ENCODE measurements at regions not wholly inside any gene's neighbourhood (a gene's known extent, or its start where the extent isn't known, plus 50 kb on each side); places are given as distances from the start of the nearest gene placed in this dataset.

- TF ChIP-seq RAD21 (IDR thresholded peaks at IDR 0.05; ENCODE audit: low read depth), result no peak
- no peak for TF ChIP-seq CEBPB (IDR thresholded peaks at IDR 0.05)
- no peak for TF ChIP-seq ZBTB7A (IDR thresholded peaks at IDR 0.05; ENCODE audit: low read depth)
- TF ChIP-seq NFIC (IDR thresholded peaks at IDR 0.05), result no peak
- no peak for TF ChIP-seq FOXM1 (IDR thresholded peaks at IDR 0.05; ENCODE audit: borderline replicate concordance, low read depth)
- TF ChIP-seq USF1 (IDR thresholded peaks at IDR 0.05), result no peak
- no peak for TF ChIP-seq TEAD4 (IDR thresholded peaks at IDR 0.05)
- TF ChIP-seq YY1 (IDR thresholded peaks at IDR 0.05; ENCODE audit: low read depth), result no peak
- TF ChIP-seq EGR1 (IDR thresholded peaks at IDR 0.05), result no peak
- TF ChIP-seq TCF12 (IDR thresholded peaks at IDR 0.05; ENCODE audit: low read depth), result no peak
- no peak for TF ChIP-seq CREB1 (IDR thresholded peaks at IDR 0.05; ENCODE audit: low read depth)
- no peak for TF ChIP-seq REST (IDR thresholded peaks at IDR 0.05; ENCODE audit: low read depth)
- no peak for TF ChIP-seq TAF1 (IDR thresholded peaks at IDR 0.05; ENCODE audit: low read depth)
- TF ChIP-seq EP300 (IDR thresholded peaks at IDR 0.05; ENCODE audit: borderline replicate concordance), result no peak
- TF ChIP-seq MAX (IDR thresholded peaks at IDR 0.05), result no peak
Observed at GRCh38 chr6:16042751-16043150, 86.1 kb upstream of the MYLIP start.

DNA sequence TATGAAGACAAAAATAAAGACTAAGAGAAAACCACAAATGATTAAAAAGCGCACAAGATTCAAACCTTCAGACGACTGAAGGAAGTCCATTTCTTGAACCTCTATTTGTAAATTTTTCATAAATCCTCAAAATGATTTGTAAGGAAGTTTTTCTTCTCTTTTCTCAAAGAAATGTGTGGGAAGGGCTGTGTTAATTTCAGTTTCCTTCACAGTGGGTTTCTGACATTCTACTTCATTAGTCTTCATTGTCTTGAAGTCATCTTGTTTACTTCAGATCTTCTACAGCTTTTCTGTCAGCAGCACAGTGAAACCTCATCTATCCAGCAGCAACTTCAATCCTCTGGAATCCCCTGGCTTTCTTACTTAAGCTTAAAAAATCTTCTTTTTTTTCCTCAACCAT, 87.6 kb upstream of the MYLIP start:
- TF ChIP-seq CEBPB (IDR thresholded peaks at IDR 0.05) (no peak), NFIC (IDR thresholded peaks at IDR 0.05) (no peak)

DNA sequence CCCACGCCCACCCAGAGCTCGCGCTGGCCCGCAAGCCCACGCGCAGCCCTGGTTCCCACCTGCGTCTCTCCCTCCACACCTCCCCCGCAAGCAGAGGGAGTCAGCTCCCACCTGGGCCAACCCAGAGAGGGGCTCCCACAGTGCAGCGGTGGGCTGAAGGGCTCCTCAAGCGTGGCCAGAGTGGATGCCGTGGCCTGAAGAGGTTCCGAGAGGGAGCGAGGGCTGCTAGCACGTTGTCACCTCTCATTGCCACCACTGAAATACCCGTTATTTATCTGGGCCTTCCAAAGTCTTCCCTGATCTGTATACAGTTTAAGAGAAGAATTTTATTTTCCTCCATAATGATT, 88.3 kb upstream of the MYLIP start:
- TF ChIP-seq TCF12 (IDR thresholded peaks at IDR 0.05; ENCODE audit: low read depth) (no peak), NFIC (IDR thresholded peaks at IDR 0.05) (no peak), YY1 (IDR thresholded peaks at IDR 0.05; ENCODE audit: low read depth) (no peak), EP300 (IDR thresholded peaks at IDR 0.05; ENCODE audit: borderline replicate concordance) (no peak), FOXM1 (IDR thresholded peaks at IDR 0.05; ENCODE audit: borderline replicate concordance, low read depth) (no peak), CEBPB (IDR thresholded peaks at IDR 0.05) (no peak), ZBTB7A (IDR thresholded peaks at IDR 0.05; ENCODE audit: low read depth) (no peak), EGR1 (IDR thresholded peaks at IDR 0.05) (no peak), TAF1 (IDR thresholded peaks at IDR 0.05; ENCODE audit: low read depth) (no peak)

- no peak for TF ChIP-seq NFIC (IDR thresholded peaks at IDR 0.05)
- TF ChIP-seq RAD21 (IDR thresholded peaks at IDR 0.05; ENCODE audit: low read depth), result no peak
- no peak for TF ChIP-seq TAF1 (IDR thresholded peaks at IDR 0.05; ENCODE audit: low read depth)
- TF ChIP-seq CREB1 (IDR thresholded peaks at IDR 0.05; ENCODE audit: low read depth), result no peak
- TF ChIP-seq CEBPB (IDR thresholded peaks at IDR 0.05), result no peak
- TF ChIP-seq TEAD4 (IDR thresholded peaks at IDR 0.05), result no peak
- no peak for TF ChIP-seq ZBTB7A (IDR thresholded peaks at IDR 0.05; ENCODE audit: low read depth)
- TF ChIP-seq REST (IDR thresholded peaks at IDR 0.05; ENCODE audit: low read depth), result no peak
- TF ChIP-seq USF1 (IDR thresholded peaks at IDR 0.05), result no peak
- no peak for TF ChIP-seq TCF12 (IDR thresholded peaks at IDR 0.05; ENCODE audit: low read depth)
Observed at GRCh38 chr6:16038938-16039337, 89.9 kb upstream of the MYLIP start.

DNA sequence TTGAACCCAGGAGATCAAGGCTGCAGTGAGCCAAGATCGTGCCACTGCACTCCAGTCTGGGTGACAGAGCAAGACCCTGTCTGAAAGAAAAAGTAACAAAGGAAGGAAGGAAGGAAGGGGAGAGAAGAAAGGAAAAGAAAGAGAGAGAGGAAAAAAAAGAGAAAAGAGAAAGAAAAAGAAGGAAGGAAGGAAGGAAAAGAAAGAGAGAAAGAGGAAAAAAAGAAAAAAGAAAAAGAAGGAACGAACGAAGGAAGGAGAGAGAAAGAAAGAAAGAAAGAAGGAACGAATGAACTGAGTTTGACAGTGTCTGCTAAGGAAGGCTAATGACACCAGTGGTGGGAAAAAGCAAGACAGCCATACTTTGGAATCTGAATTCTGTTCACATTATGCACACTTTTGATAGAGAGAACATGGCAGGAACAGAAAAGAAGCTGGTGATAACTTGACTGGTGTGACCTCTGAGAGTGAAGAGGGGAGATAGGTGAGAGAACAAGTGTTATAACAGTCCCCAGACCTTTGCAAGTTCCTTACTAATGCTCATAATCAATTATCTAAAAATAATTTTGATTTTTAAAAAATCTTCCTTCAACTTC, 93.3 kb upstream of the MYLIP start:
- TF ChIP-seq RAD21 (IDR thresholded peaks at IDR 0.05; ENCODE audit: low read depth) (no peak), CREB1 (IDR thresholded peaks at IDR 0.05; ENCODE audit: low read depth) (no peak), CEBPB (IDR thresholded peaks at IDR 0.05) (no peak), EGR1 (IDR thresholded peaks at IDR 0.05) (no peak), TAF1 (IDR thresholded peaks at IDR 0.05; ENCODE audit: low read depth) (no peak), TEAD4 (IDR thresholded peaks at IDR 0.05) (no peak)

GRCh38 chr6:16033214-16033613, 95.7 kb upstream of the MYLIP start:
- no peak for TF ChIP-seq USF1 (IDR thresholded peaks at IDR 0.05)
- TF ChIP-seq RAD21 (IDR thresholded peaks at IDR 0.05; ENCODE audit: low read depth), result no peak
- no peak for TF ChIP-seq EP300 (IDR thresholded peaks at IDR 0.05; ENCODE audit: borderline replicate concordance)
- TF ChIP-seq TCF12 (IDR thresholded peaks at IDR 0.05; ENCODE audit: low read depth), result no peak
- no peak for TF ChIP-seq FOXM1 (IDR thresholded peaks at IDR 0.05; ENCODE audit: borderline replicate concordance, low read depth)
- no peak for TF ChIP-seq TAF1 (IDR thresholded peaks at IDR 0.05; ENCODE audit: low read depth)
- TF ChIP-seq CREB1 (IDR thresholded peaks at IDR 0.05; ENCODE audit: low read depth), result no peak
- no peak for TF ChIP-seq REST (IDR thresholded peaks at IDR 0.05; ENCODE audit: low read depth)
- TF ChIP-seq NFIC (IDR thresholded peaks at IDR 0.05), result no peak
- TF ChIP-seq ZBTB7A (IDR thresholded peaks at IDR 0.05; ENCODE audit: low read depth), result no peak
- TF ChIP-seq TEAD4 (IDR thresholded peaks at IDR 0.05), result no peak
